DMS153 treated with DMSO at 0.1 percent for 48 hours (cell line): ENCODE measurements at regions not wholly inside any gene's neighbourhood (a gene's known extent, or its start where the extent isn't known, plus 50 kb on each side); places are given as distances from the start of the nearest gene placed in this dataset.

Source experiments
- DNase-seq: peaks from one replicate; lab custom pipeline; 2025; ENCODE audit not compliant: unreplicated experiment; lab: John Stamatoyannopoulos, UW

- DNase-seq = no peak
These were observed 1697.3 kb upstream of the MIR17HG start for GRCh38 chr13:89650226-89650625.

GRCh38 chr13:89660752-89661151 is 1686.7 kb upstream of the MIR17HG start:
- no peak for DNase-seq

- no peak for DNase-seq
These were observed 1673.6 kb upstream of the MIR17HG start for GRCh38 chr13:89673789-89674311.

- DNase-seq = no peak
These were observed 1668.9 kb upstream of the MIR17HG start for GRCh38 chr13:89678466-89679121.

GRCh38 chr13:89684896-89685295 is 1662.6 kb upstream of the MIR17HG start:
- no peak for DNase-seq

- no peak for DNase-seq
These were observed 1661.3 kb upstream of the MIR17HG start for GRCh38 chr13:89686171-89686570.

- no peak for DNase-seq
These were observed 1660.4 kb upstream of the MIR17HG start for GRCh38 chr13:89687066-89687465.

GRCh38 chr13:89688918-89689317 is 1658.6 kb upstream of the MIR17HG start:
- DNase-seq = no peak

- DNase-seq = no peak
These were observed 1653.0 kb upstream of the MIR17HG start for GRCh38 chr13:89694451-89694850.

GRCh38 chr13:89695343-89696257 is 1651.9 kb upstream of the MIR17HG start:
- DNase-seq = peak; percentile 9

- DNase-seq = no peak
These were observed 1645.6 kb upstream of the MIR17HG start for GRCh38 chr13:89701913-89702312.

- no peak for DNase-seq
These were observed 1643.4 kb upstream of the MIR17HG start for GRCh38 chr13:89704040-89704439.

- no peak for DNase-seq
These were observed 1639.5 kb upstream of the MIR17HG start for GRCh38 chr13:89708013-89708412.

GRCh38 chr13:89721216-89721615 is 1626.3 kb upstream of the MIR17HG start:
- DNase-seq = no peak

- no peak for DNase-seq
These were observed 1620.6 kb upstream of the MIR17HG start for GRCh38 chr13:89726690-89727435.

GRCh38 chr13:89733829-89734228 is 1613.7 kb upstream of the MIR17HG start:
- DNase-seq = no peak

- no peak for DNase-seq
These were observed 1610.4 kb upstream of the MIR17HG start for GRCh38 chr13:89737051-89737450.

GRCh38 chr13:89738072-89738471 is 1609.4 kb upstream of the MIR17HG start:
- no peak for DNase-seq

GRCh38 chr13:89740994-89741685 is 1606.3 kb upstream of the MIR17HG start:
- no peak for DNase-seq

GRCh38 chr13:89746554-89746953 is 1600.9 kb upstream of the MIR17HG start:
- DNase-seq = no peak

- no peak for DNase-seq
These were observed 1598.8 kb upstream of the MIR17HG start for GRCh38 chr13:89748716-89749115.
